ENCODE measurements at regions not wholly inside any gene's neighbourhood (a gene's known extent, or its start where the extent isn't known, plus 50 kb on each side); places are given as distances from the start of the nearest gene placed in this dataset.

- H3K4me3 ChIP-seq = no peak overlapping the region
- 67 to 78% methylated on average over 3 of the region's 3 CpGs for WGBS, 2 donors
- no peak overlapping the region for H3K27ac ChIP-seq
- TF ChIP-seq, protein P1, sequence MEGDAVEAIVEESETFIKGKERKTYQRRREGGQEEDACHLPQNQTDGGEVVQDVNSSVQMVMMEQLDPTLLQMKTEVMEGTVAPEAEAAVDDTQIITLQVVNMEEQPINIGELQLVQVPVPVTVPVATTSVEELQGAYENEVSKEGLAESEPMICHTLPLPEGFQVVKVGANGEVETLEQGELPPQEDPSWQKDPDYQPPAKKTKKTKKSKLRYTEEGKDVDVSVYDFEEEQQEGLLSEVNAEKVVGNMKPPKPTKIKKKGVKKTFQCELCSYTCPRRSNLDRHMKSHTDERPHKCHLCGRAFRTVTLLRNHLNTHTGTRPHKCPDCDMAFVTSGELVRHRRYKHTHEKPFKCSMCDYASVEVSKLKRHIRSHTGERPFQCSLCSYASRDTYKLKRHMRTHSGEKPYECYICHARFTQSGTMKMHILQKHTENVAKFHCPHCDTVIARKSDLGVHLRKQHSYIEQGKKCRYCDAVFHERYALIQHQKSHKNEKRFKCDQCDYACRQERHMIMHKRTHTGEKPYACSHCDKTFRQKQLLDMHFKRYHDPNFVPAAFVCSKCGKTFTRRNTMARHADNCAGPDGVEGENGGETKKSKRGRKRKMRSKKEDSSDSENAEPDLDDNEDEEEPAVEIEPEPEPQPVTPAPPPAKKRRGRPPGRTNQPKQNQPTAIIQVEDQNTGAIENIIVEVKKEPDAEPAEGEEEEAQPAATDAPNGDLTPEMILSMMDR (IDR thresholded peaks at IDR 0.05) = no peak
- no peak for TF ChIP-seq POLR2AphosphoS5 (IDR thresholded peaks at IDR 0.05)
- no peak for TF ChIP-seq EP300 (IDR thresholded peaks at IDR 0.05)
- peaks cover 0 to 8% (median 0%) of the 10 kb centered on the region in 4 donors for H3K4me1 ChIP-seq
- no peaks in the 10 kb centered on the region for H3K36me3 ChIP-seq
- H3K27me3 ChIP-seq = no peaks in the 10 kb centered on the region
- DNase-seq (no peak), ATAC-seq (ENCODE audit: low FRiP score in 2 of 2) (no peak)
- H3K9me3 ChIP-seq = no peaks in the 10 kb centered on the region
Observed at GRCh38 chr4:57446266-57446665, 336.1 kb upstream of the IGFBP7 start.

GRCh38 chr4:57445686-57446085 lies 335.5 kb upstream of the IGFBP7 start:
- no peak for TF ChIP-seq POLR2AphosphoS5 (IDR thresholded peaks at IDR 0.05)
- no peak for TF ChIP-seq POLR2A (IDR thresholded peaks at IDR 0.05)
- no peak for TF ChIP-seq EP300 (IDR thresholded peaks at IDR 0.05)
- TF ChIP-seq, protein P1 (IDR thresholded peaks at IDR 0.05) = no peak
- H3K27ac ChIP-seq = no peak overlapping the region
- no peaks in the 10 kb centered on the region for H3K36me3 ChIP-seq
- H3K4me3 ChIP-seq = no peak overlapping the region
- ATAC-seq (ENCODE audit: low FRiP score in 2 of 2) (no peak), DNase-seq (no peak)
- H3K9me3 ChIP-seq = no peaks in the 10 kb centered on the region
- no peaks in the 10 kb centered on the region for H3K27me3 ChIP-seq
- peaks cover 0 to 8% (median 0%) of the 10 kb centered on the region in 4 donors for H3K4me1 ChIP-seq

- TF ChIP-seq POLR2A (IDR thresholded peaks at IDR 0.05) = no peak
- no peak for TF ChIP-seq POLR2AphosphoS5 (IDR thresholded peaks at IDR 0.05)
- TF ChIP-seq, protein P1 (IDR thresholded peaks at IDR 0.05) = no peak
- no peak for TF ChIP-seq EP300 (IDR thresholded peaks at IDR 0.05)
- ATAC-seq (ENCODE audit: low FRiP score in 2 of 2) (no peak), DNase-seq (no peak)
- H3K9me3 ChIP-seq = no peaks in the 10 kb centered on the region
- WGBS, 2 donors = 52 to 66% methylated on average over 4 of the region's 4 CpGs
- H3K27me3 ChIP-seq = no peaks in the 10 kb centered on the region
- peaks cover 0 to 8% (median 0%) of the 10 kb centered on the region in 4 donors for H3K4me1 ChIP-seq
- H3K36me3 ChIP-seq = no peaks in the 10 kb centered on the region
- H3K27ac ChIP-seq = no peak overlapping the region
- no peak overlapping the region for H3K4me3 ChIP-seq
Observed at GRCh38 chr4:57444671-57445070, 334.5 kb upstream of the IGFBP7 start.

DNA sequence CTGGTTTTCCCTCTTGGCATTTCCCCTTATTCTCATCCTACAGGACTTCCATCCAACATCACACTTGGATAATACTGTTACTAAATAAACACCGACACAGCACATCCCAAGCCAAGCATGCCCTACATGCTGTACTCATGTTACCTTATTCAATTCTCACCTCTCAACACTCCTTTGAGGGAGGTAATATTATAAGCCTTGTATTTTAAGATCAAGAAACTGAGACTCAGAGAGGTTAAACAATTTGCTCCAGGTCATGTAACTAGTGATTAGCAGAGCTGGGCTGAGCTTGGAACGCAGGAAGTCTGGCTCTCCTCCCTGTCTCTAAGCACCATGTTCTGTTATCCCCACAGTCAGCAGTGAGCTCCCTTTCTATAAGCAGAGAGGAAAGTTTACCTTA lies 333.6 kb upstream of the IGFBP7 start:
- Histone ChIP-seq H3K27me3 (no peaks in the 10 kb centered on the region), H3K4me1 (peaks cover 0 to 8% (median 0%) of the 10 kb centered on the region in 4 donors), H3K4me3 (no peak overlapping the region), H3K36me3 (no peaks in the 10 kb centered on the region), H3K27ac (no peak overlapping the region), H3K9me3 (no peaks in the 10 kb centered on the region)
- WGBS, 2 donors = 66 to 71% methylated on average over 2 of the region's 2 CpGs
- TF ChIP-seq EP300 (IDR thresholded peaks at IDR 0.05) = no peak
- TF ChIP-seq, protein P1 (IDR thresholded peaks at IDR 0.05) = no peak
- TF ChIP-seq POLR2A (IDR thresholded peaks at IDR 0.05) = no peak
- TF ChIP-seq POLR2AphosphoS5 (IDR thresholded peaks at IDR 0.05) = no peak
- DNase-seq (no peak), ATAC-seq (ENCODE audit: low FRiP score in 2 of 2) (no peak)

DNA sequence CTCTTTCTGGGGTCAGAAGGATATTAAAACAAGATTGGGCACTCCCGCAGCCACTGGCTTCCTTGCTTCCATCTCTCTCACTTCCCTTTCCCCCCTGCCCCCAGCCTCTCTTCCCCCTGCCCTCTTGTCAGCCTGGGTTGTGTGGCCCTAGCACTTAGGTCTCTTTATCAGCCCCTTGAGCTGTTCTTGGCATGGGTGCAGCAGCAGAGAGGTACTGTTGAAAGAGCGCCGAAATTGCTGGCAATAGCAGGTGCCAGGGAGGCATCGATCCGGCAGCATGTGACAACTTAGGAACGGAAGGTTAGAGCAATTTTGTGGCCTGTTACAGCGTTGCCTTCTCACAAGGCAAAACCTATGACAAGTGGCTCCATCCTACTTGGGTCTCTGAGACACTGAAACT lies 333.1 kb upstream of the IGFBP7 start:
- no peak overlapping the region for H3K4me3 ChIP-seq
- TF ChIP-seq, protein P1 (IDR thresholded peaks at IDR 0.05) = no peak
- TF ChIP-seq POLR2A (IDR thresholded peaks at IDR 0.05) (no peak), POLR2AphosphoS5 (IDR thresholded peaks at IDR 0.05) (no peak), EP300 (IDR thresholded peaks at IDR 0.05) (no peak)
- peak in 1 of 2 donors; percentile 42 for ATAC-seq (ENCODE audit: low FRiP score in 2 of 2)
- peaks cover 0 to 8% (median 0%) of the 10 kb centered on the region in 4 donors for H3K4me1 ChIP-seq
- H3K27me3 ChIP-seq = no peaks in the 10 kb centered on the region
- peak in 1 of 2 donors; percentile 39 for DNase-seq
- WGBS, 2 donors = 47 to 69% methylated on average over 7 of the region's 7 CpGs
- H3K27ac ChIP-seq = no peak overlapping the region
- no peaks in the 10 kb centered on the region for H3K36me3 ChIP-seq
- no peaks in the 10 kb centered on the region for H3K9me3 ChIP-seq
